DMS 273 (cell line): ENCODE measurements at regions not wholly inside any gene's neighbourhood (a gene's known extent, or its start where the extent isn't known, plus 50 kb on each side); places are given as distances from the start of the nearest gene placed in this dataset.

ENCODE experiments used
- DNase-seq: peaks from one replicate; lab custom pipeline; 2025; ENCODE audit not compliant: unreplicated experiment; lab: John Stamatoyannopoulos, UW

DNA sequence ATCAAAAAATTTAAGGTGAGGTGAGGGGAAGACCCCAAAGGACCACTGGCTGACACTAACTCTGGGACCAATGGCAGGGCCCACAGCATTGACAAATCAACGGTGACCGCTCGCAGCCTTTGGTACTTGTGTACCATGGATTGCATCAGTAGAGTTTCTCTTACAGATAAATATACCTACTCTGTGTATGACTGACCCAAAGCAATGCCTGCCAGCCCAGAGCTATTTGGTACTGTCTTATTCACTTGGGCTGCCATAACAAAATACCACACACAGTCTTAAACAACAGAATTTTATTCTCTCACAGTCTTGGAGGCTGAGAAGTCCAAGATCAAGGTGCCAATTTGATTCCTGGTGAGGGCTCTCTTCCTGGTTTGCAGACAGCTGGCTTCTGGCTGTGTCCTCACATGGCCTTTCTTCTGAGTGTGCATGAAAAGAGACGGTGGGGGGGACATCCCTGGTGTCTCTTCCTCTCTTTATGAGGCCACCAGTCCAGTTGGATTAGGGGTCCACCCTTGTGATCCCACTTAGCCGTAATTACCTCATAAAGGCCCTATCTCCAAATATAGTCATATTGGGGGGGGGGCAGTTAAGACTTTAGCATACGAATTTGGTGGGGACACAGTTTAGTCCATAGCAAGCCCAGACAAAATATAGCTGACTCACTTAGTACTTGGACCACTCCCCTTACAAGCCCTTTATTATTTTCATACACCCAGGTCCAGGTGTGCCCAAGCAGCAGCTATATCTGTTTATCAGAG lies 336.3 kb downstream of the CD83 start:
- peak; percentile 68 for DNase-seq

- no peak for DNase-seq
Observed at GRCh38 chr6:14454473-14454775, 336.9 kb downstream of the CD83 start.

- DNase-seq = no peak
Observed at GRCh38 chr6:14455427-14455826, 337.9 kb downstream of the CD83 start.

DNA sequence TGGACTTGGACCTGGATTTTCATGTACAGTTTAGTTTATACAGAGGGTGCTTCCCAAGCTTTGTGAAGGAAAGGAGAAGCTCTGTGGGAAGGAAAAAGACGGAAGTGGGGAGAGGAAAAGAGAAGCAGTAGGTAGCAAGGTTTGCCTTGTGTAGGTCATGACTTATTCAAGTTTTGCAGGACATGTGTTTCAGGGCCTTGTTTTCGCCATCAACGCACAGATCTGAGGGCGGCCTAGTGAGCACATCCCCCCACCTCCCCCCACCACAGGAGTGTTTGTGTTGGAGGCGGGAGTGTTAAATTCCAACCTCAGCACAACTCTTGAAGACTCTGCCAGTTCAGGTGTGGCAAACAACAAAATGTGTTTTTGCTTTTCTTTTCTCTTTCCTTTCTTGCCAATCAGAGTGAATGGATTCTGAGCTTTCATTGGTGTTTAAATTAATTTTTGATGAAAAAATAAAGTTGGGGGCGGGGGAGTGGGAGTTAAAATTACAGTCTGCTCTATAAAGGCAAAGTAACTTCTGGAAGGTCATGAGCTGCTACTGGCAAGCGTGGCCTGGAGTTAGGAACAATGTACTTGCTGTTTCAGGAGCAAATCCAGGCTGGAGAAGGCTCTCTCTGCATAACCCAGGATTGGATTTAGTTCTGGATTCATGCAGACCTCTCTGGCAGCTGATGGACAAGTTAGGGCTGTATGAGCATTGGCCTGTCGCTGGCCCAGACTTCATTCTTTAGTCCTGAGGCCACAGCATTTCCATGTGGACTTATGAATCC lies 338.5 kb downstream of the CD83 start:
- DNase-seq = no peak

- no peak for DNase-seq
Observed at GRCh38 chr6:14456941-14457340, 339.4 kb downstream of the CD83 start.

DNA sequence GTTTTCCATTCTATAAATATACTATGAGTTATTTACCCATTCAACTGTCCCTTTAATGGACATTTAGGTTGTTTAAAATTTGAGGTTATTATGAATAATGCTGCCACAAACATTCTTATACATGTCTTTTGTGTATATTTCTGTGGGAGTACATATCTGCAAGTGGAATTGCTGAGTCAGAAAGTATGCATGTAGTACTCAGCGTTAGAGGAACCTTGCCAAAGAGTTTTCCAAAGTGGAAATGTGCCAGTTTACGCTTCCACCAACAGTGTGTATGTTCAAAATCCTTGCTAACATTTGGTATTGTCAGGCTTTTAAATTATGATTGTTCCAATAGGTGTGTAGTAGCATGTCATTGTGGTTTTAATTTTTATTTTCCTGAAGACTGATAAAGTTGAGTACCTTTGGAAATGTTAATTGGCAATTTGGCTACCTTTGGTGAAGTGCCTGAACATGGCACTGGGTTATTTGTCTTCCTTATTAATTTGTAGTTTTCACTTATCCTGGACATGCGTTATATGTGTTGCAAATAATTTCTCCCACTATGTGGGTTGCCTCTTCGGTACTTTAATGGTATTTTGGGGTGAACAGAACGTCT lies 341.2 kb downstream of the CD83 start:
- peak; percentile 28 for DNase-seq

DNA sequence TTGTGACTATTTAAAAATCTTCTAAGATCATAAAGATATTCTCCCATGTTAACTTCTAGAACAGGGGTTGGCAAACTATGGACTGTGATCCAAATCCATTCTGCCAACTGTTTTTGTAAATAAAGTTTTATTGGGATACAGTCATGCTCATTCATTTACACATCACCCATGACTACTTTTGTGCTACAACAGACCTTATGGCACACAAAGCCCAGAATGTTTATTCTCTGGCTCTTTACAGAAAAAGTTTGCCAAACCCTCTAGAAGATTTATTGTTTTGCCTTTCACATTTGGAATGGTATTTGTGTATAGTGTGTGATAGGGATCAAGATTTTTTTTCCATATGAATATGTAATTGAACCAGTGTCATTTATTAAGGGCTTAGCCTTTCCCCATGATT lies 341.7 kb downstream of the CD83 start:
- no peak for DNase-seq

DNA sequence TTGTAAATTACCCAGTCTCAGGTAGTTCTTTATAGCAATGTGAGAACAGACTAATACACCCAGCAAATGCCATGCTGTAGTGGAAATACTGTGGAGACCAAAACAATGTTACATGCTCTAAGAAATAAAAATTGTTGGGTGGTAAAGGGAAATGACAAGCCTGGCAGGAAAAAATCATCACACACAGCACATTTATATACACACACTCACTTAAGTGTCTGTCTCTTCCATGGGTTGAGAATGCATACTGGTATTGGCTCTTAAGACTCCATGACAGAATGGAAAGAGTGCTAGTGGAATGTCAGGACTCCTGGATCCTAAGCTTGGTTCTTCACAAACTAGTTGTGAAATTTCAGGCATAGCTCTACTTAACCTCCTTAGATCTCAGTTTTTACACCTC lies 343.0 kb downstream of the CD83 start:
- DNase-seq = no peak

DNA sequence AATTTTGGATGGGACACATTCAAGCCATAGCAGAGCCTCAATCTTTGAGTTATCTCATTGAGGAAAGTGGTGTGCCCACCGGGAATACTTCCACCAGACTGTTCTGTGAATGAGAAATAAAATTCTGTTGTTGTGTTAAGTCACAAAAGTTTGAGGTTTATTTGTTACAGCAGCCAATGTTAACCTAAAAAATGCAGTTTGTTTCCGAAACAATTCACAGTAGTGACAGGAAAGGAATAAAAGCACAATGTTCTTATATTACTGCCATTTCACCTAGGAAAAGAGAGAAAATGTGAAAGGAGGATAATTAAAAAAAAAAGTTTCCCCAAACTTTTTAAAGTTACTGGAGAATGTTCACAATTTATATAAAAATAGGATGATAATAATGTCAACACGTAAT lies 344.6 kb downstream of the CD83 start:
- DNase-seq = no peak

DNA sequence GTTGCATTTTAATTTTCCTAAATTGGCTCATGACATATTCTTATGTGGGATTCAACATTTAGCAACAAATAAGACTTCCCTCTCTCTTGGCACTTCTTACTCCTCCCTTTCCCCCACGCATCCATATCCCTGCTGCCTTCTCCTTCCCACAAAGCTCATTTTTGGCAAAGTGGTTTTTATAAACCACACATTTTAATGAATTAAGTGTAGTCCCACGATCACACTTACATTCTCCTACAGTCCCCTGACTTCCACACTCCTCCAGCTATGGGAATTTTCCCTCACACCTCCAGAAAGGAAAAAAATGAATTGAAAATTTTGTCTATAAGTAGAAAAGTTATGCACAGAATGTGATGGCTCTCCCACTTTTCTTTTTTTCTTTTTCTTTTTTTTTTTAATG lies 345.0 kb downstream of the CD83 start:
- no peak for DNase-seq

- DNase-seq = no peak
Observed at GRCh38 chr6:14463110-14463509, 345.5 kb downstream of the CD83 start.

DNA sequence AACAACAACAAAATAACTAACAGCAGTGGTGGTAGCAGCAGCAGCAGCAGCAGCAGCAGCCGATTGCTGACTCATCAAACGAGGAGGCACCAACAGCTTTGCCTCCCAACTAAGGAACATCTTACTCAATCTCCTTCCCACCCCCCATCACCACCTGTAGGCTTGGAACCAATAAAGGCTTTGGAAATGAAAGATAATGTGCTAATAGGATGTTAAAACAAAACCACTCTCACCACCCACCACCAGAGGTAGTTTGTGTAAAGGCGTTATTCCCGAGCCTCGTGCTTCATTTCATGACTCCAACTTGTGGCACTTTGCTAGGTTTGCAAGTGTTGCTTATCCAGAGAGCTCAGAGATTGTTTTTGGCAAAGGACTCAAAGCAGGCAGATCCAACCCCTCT lies 346.5 kb downstream of the CD83 start:
- peak; percentile 84 for DNase-seq

DNA sequence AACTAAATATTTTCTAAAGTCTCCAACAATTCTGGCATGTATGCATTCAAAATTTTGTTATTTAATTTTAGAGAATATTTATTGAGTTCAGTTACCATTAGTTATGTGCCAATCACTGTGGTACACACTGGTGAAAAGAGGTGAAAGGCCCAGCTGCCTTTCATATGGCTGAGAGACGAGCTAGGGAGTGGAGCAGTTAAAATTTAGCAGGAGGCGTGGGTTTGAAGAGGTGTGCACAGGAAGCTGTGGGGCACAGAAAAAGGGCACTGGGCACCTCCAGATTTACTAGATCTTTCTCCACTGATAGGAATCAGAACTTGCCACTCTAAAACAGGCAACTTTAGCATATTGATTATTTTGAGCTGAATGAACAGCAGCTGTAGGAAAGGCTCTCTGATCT lies 347.1 kb downstream of the CD83 start:
- no peak for DNase-seq

GRCh38 chr6:14466278-14466677 lies 348.7 kb downstream of the CD83 start:
- DNase-seq = no peak

DNA sequence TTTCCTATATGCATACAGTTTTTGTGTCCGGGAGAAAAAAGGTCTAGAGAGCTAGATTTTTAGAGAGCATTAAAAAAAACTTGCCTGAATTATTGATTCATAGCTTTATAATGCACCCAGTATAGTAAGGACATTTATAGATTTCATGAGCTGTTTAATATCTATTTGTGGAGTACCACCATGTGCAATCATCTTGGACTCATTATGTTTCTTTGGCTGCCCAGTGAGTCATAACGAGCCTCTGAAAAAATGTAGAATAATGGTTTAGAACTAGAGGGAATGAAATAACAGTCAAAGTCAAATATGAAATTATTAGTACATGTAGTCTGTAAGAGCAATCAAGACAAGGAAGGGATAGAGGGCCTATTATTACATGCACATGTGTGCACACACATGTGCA lies 350.0 kb downstream of the CD83 start:
- no peak for DNase-seq

DNA sequence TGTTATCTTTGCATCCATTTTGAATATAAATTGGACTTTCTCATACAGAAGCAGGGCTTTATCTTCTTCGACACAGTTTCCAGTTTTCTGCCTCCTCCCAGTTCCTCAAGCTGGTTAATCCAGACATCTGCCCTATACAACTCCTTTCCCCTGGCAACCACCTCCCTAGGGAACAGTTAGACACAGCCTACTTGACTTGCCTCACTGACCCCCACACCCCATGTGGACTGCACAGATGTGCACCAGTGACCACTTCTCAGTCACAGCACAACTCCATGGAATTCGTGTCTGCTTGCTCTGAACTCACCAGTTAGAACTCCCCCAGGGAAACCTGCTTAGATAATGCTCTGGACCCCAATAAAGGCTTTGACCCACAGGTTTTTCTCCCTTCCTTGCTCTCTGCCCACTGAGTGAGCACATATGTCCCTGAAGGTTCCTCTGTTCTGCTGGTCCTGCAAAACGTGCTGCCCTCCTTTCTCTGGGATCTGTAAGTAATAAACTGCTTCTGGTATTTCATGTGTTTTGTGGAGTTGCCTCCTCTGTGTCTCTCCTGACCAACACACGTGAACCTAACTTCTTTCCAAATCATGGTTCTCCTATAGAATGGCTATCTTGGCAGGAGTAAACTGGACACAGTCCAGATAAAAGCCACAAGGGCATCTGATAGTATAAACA lies 351.2 kb downstream of the CD83 start:
- peak; percentile 59 for DNase-seq

DNA sequence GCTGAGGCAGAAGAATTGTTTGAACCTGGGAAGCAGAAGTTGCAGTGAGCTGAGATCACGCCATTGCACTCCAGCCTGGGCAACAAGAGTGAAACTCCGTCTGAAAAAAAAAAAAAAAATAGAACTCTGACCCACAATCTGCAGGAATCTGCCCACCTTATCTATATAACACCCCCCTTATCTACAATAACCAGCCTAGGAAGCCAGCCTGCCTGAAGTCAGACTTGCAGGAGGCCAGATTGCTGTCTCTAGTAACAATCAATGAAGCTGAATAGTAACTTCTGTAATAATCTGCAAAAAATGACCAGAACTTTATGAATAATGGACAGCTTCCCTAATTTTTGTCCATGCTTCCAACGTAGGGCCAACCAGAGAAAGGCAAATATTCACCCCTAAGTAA lies 352.5 kb downstream of the CD83 start:
- DNase-seq = no peak

DNA sequence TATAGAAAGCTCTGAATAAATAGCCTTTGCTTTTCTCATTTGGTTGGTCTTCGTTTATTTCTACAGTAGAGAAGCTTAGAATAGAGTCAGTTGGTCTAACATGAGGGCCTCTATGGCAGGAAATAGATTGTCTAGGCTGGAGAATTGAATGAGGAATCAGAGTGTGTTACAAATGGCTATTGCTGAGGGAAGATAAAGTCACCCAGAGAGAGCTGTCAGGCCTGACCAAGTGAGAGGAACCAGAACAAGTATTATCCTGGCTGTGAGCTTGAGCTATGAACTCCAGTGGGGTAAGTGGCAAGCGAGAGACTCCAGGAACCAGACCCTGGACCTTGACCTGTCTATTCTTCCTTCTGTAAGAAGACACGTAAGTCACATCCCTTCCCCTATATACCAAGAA lies 353.1 kb downstream of the CD83 start:
- no peak for DNase-seq

DNA sequence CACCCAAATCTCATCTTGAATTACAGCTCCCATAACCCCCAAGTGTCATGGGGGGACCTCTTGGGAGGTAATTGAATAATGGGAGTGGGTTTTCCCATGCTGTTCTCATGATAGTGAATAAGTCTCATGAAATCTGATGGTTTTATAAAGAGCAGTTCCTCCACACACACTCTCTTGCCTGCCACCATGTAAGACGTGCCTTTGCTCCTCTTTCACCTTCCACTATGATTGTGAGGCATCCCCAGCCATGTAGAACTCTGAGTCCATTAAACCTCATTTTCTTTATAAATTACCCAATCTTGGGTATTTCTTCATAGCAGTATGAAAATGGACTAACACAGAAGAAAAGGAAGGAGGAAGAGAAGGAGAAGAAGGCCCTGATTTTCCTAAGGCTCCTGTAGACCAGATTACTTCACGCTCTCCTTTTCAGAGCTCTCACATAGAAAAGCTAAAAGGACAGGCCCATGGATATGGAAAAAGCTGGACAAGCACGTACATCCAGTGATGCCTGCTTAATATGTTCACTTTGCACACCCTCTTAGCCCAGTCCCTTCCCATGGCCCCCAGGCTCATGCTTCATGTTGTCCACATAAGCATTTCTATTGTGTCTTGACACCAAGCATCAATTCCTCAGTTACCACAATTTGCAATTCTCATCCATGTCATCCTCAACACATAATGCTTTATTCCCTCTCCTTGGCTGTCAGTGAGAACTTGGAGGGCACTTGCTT lies 354.8 kb downstream of the CD83 start:
- DNase-seq = no peak

GRCh38 chr6:14472986-14473337 lies 355.4 kb downstream of the CD83 start:
- DNase-seq = no peak

- DNase-seq = peak; percentile 20
Observed at GRCh38 chr6:14474816-14475215, 357.2 kb downstream of the CD83 start.
